ENCODE measurements at regions not wholly inside any gene's neighbourhood (a gene's known extent, or its start where the extent isn't known, plus 50 kb on each side); places are given as distances from the start of the nearest gene placed in this dataset.
"Not testable (repeated sequence)": the region's sequence is repeated elsewhere in the genome, so short reads cannot be mapped to it uniquely, and the experiment has no call there.

GRCh38 chr14:83172363-83172762, 1638.7 kb upstream of the SEL1L start:
- DNase-seq (ENCODE audit: low spot score): no peak
- H3K36me3 ChIP-seq (ENCODE audit: insufficient read depth, low read length): no peaks in the 10 kb centered on the region
- H3K4me3 ChIP-seq (ENCODE audit: low read depth, low read length, poor library complexity, severe bottlenecking): no peak overlapping the region
- intact Hi-C loops (cut with micrococcal nuclease; ENCODE audit: unreplicated experiment): no loop called here
- TF ChIP-seq CTCF (conservative IDR thresholded peaks at IDR 0.05; ENCODE audit: low read length) (no peak), EZH2phosphoT487 (IDR thresholded peaks at IDR 0.05; ENCODE audit: borderline replicate concordance, low read depth, low read length) (no peak)
- no peak overlapping the region for H2AFZ ChIP-seq (ENCODE audit: low read length)
- no peak overlapping the region for H3K4me2 ChIP-seq (ENCODE audit: low read length)
- CTCF ChIA-PET (ENCODE audit: unreplicated experiment): no interaction called here
- no TSS peak for BruUV-seq (replicated peaks)
- H3K9me3 ChIP-seq (ENCODE audit: low read length): no peaks in the 10 kb centered on the region
- H3K27ac ChIP-seq (ENCODE audit: low read depth, low read length, poor library complexity, severe bottlenecking): no peak overlapping the region
- no peaks in the 10 kb centered on the region for H3K4me1 ChIP-seq (ENCODE audit: insufficient read depth, low read length, poor library complexity, severe bottlenecking)
- H3K79me2 ChIP-seq (ENCODE audit: insufficient read depth, low read depth, low read length): no peaks in the 10 kb centered on the region
- POLR2A ChIA-PET: no interaction called here
- H3K9me2 ChIP-seq (ENCODE audit: insufficient read depth, low read length): no peaks in the 10 kb centered on the region
- no peaks in the 10 kb centered on the region for H4K20me1 ChIP-seq (ENCODE audit: insufficient read depth, low read length)

- Histone ChIP-seq H3K9me3 (ENCODE audit: low read length) (no peaks in the 10 kb centered on the region), H3K36me3 (ENCODE audit: insufficient read depth, low read length) (no peaks in the 10 kb centered on the region), H3K27ac (ENCODE audit: low read depth, low read length, poor library complexity, severe bottlenecking) (no peak overlapping the region), H3K4me3 (ENCODE audit: low read depth, low read length, poor library complexity, severe bottlenecking) (no peak overlapping the region), H3K4me1 (ENCODE audit: insufficient read depth, low read length, poor library complexity, severe bottlenecking) (no peaks in the 10 kb centered on the region), H3K4me2 (ENCODE audit: low read length) (no peak overlapping the region), H3K9me2 (ENCODE audit: insufficient read depth, low read length) (no peaks in the 10 kb centered on the region), H3K79me2 (ENCODE audit: insufficient read depth, low read depth, low read length) (no peaks in the 10 kb centered on the region), H2AFZ (ENCODE audit: low read length) (no peak overlapping the region), H4K20me1 (ENCODE audit: insufficient read depth, low read length) (no peaks in the 10 kb centered on the region)
- intact Hi-C loops (cut with micrococcal nuclease; ENCODE audit: unreplicated experiment): no loop called here
- ChIA-PET POLR2A (interaction anchor here (1.0 kb wide), 1 partner anchor 19 kb away, joined by 3 read pairs; no protein-coding TSS in a partner anchor), CTCF (ENCODE audit: unreplicated experiment) (no interaction called here)
- TF ChIP-seq CTCF (conservative IDR thresholded peaks at IDR 0.05; ENCODE audit: low read length): no peak
- no peak for TF ChIP-seq EZH2phosphoT487 (IDR thresholded peaks at IDR 0.05; ENCODE audit: borderline replicate concordance, low read depth, low read length)
- no peak for DNase-seq (ENCODE audit: low spot score)
- no TSS peak for BruUV-seq (replicated peaks)
Measured at GRCh38 chr14:83173687-83174086, 1640.0 kb upstream of the SEL1L start.

GRCh38 chr14:83184531-83184930, 1650.9 kb upstream of the SEL1L start:
- intact Hi-C loops (cut with micrococcal nuclease; ENCODE audit: unreplicated experiment): no loop called here
- CTCF ChIA-PET (ENCODE audit: unreplicated experiment): no interaction called here
- Histone ChIP-seq H3K36me3 (ENCODE audit: insufficient read depth, low read length) (no peaks in the 10 kb centered on the region), H3K4me2 (ENCODE audit: low read length) (no peak overlapping the region), H2AFZ (ENCODE audit: low read length) (no peak overlapping the region), H4K20me1 (ENCODE audit: insufficient read depth, low read length) (no peaks in the 10 kb centered on the region), H3K9me2 (ENCODE audit: insufficient read depth, low read length) (no peaks in the 10 kb centered on the region), H3K27ac (ENCODE audit: low read depth, low read length, poor library complexity, severe bottlenecking) (no peak overlapping the region), H3K79me2 (ENCODE audit: insufficient read depth, low read depth, low read length) (no peaks in the 10 kb centered on the region), H3K9me3 (ENCODE audit: low read length) (no peaks in the 10 kb centered on the region), H3K4me3 (ENCODE audit: low read depth, low read length, poor library complexity, severe bottlenecking) (no peak overlapping the region), H3K4me1 (ENCODE audit: insufficient read depth, low read length, poor library complexity, severe bottlenecking) (no peaks in the 10 kb centered on the region)
- no TSS peak for BruUV-seq (replicated peaks)
- no peak for DNase-seq (ENCODE audit: low spot score)
- TF ChIP-seq EZH2phosphoT487 (IDR thresholded peaks at IDR 0.05; ENCODE audit: borderline replicate concordance, low read depth, low read length) (no peak), CTCF (conservative IDR thresholded peaks at IDR 0.05; ENCODE audit: low read length) (no peak)
- POLR2A ChIA-PET: interaction anchor here (0.7 to 1.2 kb wide), 2 partner anchors 15 to 682 kb away, joined by 3 to 5 read pairs; no protein-coding TSS in a partner anchor

- intact Hi-C loops (cut with micrococcal nuclease; ENCODE audit: unreplicated experiment); BruUV-seq (replicated peaks); DNase-seq (ENCODE audit: low spot score): not testable (repeated sequence)
Measured at GRCh38 chr14:83188311-83188710, 1654.7 kb upstream of the SEL1L start.

More at GRCh38 chr14:83188311-83188710, 1654.7 kb upstream of the SEL1L start:
- H3K4me3 ChIP-seq (ENCODE audit: low read depth, low read length, poor library complexity, severe bottlenecking); H2AFZ ChIP-seq (ENCODE audit: low read length); H3K79me2 ChIP-seq (ENCODE audit: insufficient read depth, low read depth, low read length); H4K20me1 ChIP-seq (ENCODE audit: insufficient read depth, low read length); H3K27ac ChIP-seq (ENCODE audit: low read depth, low read length, poor library complexity, severe bottlenecking); H3K9me3 ChIP-seq (ENCODE audit: low read length); H3K36me3 ChIP-seq (ENCODE audit: insufficient read depth, low read length); H3K4me1 ChIP-seq (ENCODE audit: insufficient read depth, low read length, poor library complexity, severe bottlenecking); CTCF ChIA-PET (ENCODE audit: unreplicated experiment); H3K9me2 ChIP-seq (ENCODE audit: insufficient read depth, low read length); H3K4me2 ChIP-seq (ENCODE audit: low read length): not testable (repeated sequence)
- POLR2A ChIA-PET: interaction anchor here (1.1 kb wide), 1 partner anchor 12 kb away, joined by 3 read pairs; no protein-coding TSS in a partner anchor

All from OCI-LY7 (cell line).